AG09319 (cell line): ENCODE measurements at regions not wholly inside any gene's neighbourhood (a gene's known extent, or its start where the extent isn't known, plus 50 kb on each side); places are given as distances from the start of the nearest gene placed in this dataset.

Source experiments
- DNase-seq: peaks from one replicate; pipeline ENCODE4 v3.0.0-alpha.2; 2010; ENCODE audit warnings: low read depth; ENCODE audit errors: extremely low read depth
- TF ChIP-seq, protein P1 (sequence below): IDR thresholded peaks from 2 replicates; pipeline ENCODE4 v1.5.1; 2011; ENCODE audit warnings: low read depth, mild to moderate bottlenecking, inconsistent platforms, low read length, moderate library complexity

DNA sequence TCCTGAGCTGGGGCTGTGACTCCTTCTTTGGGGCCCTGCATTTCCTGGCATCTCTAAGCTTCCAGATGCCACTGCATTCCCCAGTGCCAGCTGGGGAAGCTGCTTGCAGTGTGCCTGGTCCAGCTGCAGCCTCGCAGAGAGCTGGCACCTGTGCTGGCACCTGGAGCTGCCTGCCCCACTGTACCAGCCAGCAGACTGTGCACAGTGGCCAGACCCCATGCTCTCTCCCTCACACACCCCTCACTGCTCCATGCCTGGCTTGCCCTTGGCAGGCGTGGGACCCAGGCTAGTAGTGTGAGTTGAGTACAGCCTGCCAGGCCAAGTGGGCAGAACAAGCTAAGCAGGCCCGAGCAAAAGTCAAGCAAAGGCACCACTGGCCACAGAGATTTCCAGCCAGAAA is 327.5 kb downstream of the NDFIP2 start:
- TF ChIP-seq, protein P1, sequence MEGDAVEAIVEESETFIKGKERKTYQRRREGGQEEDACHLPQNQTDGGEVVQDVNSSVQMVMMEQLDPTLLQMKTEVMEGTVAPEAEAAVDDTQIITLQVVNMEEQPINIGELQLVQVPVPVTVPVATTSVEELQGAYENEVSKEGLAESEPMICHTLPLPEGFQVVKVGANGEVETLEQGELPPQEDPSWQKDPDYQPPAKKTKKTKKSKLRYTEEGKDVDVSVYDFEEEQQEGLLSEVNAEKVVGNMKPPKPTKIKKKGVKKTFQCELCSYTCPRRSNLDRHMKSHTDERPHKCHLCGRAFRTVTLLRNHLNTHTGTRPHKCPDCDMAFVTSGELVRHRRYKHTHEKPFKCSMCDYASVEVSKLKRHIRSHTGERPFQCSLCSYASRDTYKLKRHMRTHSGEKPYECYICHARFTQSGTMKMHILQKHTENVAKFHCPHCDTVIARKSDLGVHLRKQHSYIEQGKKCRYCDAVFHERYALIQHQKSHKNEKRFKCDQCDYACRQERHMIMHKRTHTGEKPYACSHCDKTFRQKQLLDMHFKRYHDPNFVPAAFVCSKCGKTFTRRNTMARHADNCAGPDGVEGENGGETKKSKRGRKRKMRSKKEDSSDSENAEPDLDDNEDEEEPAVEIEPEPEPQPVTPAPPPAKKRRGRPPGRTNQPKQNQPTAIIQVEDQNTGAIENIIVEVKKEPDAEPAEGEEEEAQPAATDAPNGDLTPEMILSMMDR, result no peak
- no peak for DNase-seq

DNA sequence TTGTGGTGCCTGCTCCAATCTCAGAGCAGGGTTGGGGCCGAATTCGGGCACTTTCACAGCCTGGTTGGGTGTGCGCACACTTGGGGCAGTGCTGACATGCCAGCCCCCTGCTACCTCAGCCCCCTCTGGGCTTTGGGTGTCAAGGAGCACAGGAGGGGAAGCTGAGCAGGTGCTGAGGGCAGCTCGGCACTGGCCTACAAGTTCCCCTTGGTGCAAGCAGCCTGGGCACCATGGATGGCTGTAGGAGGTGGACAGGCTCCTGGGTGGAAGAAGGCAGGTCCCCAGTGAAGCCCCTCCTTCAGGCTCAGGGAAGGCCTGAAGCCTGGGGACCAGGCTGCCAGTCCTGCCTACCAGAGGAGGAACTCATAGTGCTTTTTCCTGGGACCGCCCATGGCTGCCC is 326.6 kb downstream of the NDFIP2 start:
- no peak for DNase-seq
- TF ChIP-seq, protein P1, result no peak

DNA sequence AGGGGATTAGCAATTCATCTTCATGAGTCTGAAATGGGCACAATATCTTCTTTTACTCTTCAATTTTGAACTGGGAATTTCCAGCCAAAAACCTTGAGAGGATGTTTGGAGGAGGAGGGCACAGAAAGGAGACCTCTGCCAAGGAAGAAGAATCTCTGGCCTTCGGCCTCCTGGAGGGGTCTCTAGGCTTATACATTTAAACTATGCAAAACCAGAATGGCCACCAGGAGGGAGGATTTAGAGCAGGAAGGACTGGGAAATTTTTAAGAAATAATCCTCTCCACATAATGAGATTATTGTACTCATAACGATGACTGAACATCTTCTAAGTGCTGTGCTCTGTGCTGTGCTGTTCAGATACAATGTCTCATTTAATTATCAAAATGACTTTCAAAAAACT is 325.9 kb downstream of the NDFIP2 start:
- TF ChIP-seq, protein P1, result no peak
- no peak for DNase-seq

DNA sequence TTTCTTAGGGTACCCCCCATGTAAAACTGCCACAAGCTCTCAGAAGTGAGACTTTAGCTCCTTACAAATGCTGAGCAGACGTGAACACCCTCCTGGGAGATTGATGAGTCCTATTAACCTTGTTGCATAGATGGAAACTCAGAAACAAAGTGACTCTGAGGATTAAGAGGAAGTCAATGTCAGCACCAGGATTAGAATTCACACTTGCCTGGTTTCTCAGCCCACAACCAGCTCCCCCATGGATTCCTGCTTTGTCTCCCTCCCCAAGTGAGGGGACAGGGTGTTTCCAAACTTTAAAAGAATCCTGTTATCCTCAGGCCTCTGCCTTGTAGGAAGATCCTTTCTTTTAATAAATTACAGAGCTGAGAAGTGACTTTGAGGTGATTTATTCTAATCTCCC is 324.4 kb downstream of the NDFIP2 start:
- TF ChIP-seq, protein P1, result no peak
- no peak for DNase-seq

DNA sequence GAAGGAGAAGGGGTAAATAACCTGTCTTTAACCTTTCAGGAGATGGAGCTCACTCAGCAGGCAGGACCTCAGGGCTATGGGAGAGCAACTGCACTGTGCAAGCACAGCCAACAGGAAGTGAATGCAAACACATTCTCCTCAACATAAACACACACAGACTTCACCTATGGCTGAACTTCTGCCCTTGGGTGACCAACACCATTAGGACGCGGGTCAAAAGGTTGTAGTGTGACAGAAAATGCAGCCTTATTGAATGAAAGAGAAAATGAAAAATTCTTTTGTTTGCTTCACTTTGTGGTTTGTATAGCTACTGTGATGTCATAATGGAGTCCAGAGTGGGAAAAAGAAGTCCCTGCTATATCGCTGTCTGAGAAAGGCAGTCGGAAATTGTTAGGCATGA is 323.0 kb downstream of the NDFIP2 start:
- DNase-seq, result no peak
- TF ChIP-seq, protein P1, result no peak

DNA sequence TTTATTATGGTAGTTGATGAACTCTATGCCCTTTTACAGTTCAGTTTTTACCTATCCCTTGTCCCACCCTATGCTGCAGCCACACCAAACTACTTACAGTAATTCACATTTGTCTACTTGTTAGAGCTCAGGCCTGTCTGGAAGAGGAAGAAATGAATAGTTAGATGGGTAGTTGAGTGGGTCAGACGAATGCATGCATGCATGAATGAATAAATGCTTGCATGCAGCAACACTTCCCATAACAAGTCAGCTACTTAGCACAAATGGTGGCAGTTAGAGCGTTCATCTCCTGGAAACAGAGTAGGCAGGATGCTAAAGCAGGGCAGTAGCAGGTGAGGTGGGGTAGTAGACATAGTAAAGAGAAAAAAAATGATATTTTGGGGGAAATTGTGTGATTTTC is 322.3 kb downstream of the NDFIP2 start:
- no peak for DNase-seq
- TF ChIP-seq, protein P1, result no peak

DNA sequence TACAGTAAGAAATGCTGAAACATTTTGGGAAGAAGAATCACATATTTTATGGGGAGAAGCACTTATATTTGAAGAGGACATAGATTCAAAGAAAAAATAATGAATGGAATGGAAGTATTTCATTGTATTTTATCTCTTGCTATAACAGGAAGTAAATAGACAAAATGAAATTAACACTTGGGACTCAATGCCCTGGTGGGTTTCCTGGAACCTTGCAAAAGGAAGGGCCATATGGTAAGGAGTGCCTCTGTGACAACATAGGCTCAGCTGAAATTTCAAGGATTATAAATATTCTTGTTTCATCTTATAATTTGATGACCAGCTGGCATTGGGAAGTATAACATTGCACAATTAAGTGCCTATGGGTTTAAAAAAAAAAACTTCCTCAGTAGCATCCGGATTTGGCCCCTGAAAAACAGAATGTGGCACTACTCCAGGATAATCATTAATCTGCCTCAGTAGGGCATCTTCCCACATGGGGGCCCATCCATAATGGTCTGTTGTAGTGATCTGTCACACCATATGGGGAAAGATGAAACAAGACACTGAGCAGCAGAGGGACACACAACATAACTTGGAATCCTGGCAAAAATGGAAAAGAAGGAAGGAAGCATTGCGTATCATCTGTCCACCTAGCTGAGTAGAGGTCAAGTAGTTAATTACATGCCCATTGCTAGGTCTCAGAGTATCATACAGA is 321.6 kb downstream of the NDFIP2 start:
- TF ChIP-seq, protein P1, result no peak
- DNase-seq, result no peak
